PC-3 (cell line): ENCODE measurements at regions not wholly inside any gene's neighbourhood (a gene's known extent, or its start where the extent isn't known, plus 50 kb on each side); places are given as distances from the start of the nearest gene placed in this dataset.

Source experiments
- ATAC-seq: fragments of 200-7000 bp; cut with Tn5 transposase; 2 replicates; pipeline ENCODE4 v1.9.1; 2020; ENCODE audit warnings: mild to moderate bottlenecking, moderate library complexity
- BruUV-seq: library from RNA; stranded (reverse); fragments of 400-500 nt; replicated peaks from 2 replicates; lab custom pipeline; 2021; lab: Mats Ljungman, UMichigan
- CTCF ChIA-PET: fragments of 300-600 bp; sonication (Branson Sonifier 250); formaldehyde crosslinking; loops from one replicate; lab custom pipeline; 2022; ENCODE audit warnings: antibody characterized with exemption; lab: Charles Lee
- POLR2A ChIA-PET: fragments of 300-600 bp; sonication (Branson Sonifier 250); formaldehyde crosslinking; loops from one replicate; lab custom pipeline; 2022; ENCODE audit warnings: antibody characterized with exemption; ENCODE audit not compliant: unreplicated experiment; lab: Charles Lee
- DNase-seq: peaks from one replicate; pipeline ENCODE4 v3.0.0-alpha.2; 2015
- H2AFZ ChIP-seq: fragments of 300-600 bp; sonication (generic); 2 replicates; pipeline ENCODE4 v1.6.0; 2016; ENCODE audit warnings: antibody characterized with exemption, low read length
- H3F3A ChIP-seq: fragments of 300-600 bp; sonication (generic); one replicate; pipeline ENCODE4 v1.6.0; 2017; ENCODE audit warnings: antibody characterized with exemption, low read length, control low read depth, mild to moderate bottlenecking; ENCODE audit not compliant: unreplicated experiment
- H3K27ac ChIP-seq: fragments of 300-600 bp; sonication (generic); 2 replicates; pipeline ENCODE4 v1.5.1; 2016; ENCODE audit warnings: mild to moderate bottlenecking, low read length
- H3K27me3 ChIP-seq: fragments of 300-600 bp; sonication (generic); 2 replicates; pipeline ENCODE4 v1.6.1; 2016; ENCODE audit warnings: low read length, mixed read lengths
- H3K36me3 ChIP-seq: fragments of 300-600 bp; sonication (generic); 2 replicates; pipeline ENCODE4 v1.6.1; 2016; ENCODE audit warnings: low read depth, mixed run types, low read length, mixed read lengths
- H3K4me1 ChIP-seq: fragments of 300-600 bp; sonication (generic); 2 replicates; pipeline ENCODE4 v1.5.1; 2016; ENCODE audit warnings: low read length; ENCODE audit not compliant: insufficient read depth
- H3K4me2 ChIP-seq: fragments of 300-600 bp; sonication (generic); 2 replicates; pipeline ENCODE4 v1.6.0; 2016; ENCODE audit warnings: low read length
- H3K4me3 ChIP-seq: fragments of 300-600 bp; sonication (generic); 2 replicates; pipeline ENCODE4 v1.5.1; 2016; ENCODE audit warnings: mild to moderate bottlenecking, low read length, mixed read lengths
- H3K79me2 ChIP-seq: fragments of 300-600 bp; sonication (generic); 2 replicates; pipeline ENCODE4 v1.6.1; 2017; ENCODE audit warnings: low read length, mixed read lengths
- H3K9ac ChIP-seq: fragments of 300-600 bp; sonication (generic); 2 replicates; pipeline ENCODE4 v1.6.0; 2016; ENCODE audit warnings: mild to moderate bottlenecking, low read length
- H3K9me2 ChIP-seq: fragments of 300-600 bp; sonication (generic); replicated peaks from 2 replicates; pipeline ENCODE4 v1.6.1; 2016; ENCODE audit warnings: mixed run types, low read length, mixed read lengths
- H3K9me3 ChIP-seq: fragments of 300-600 bp; sonication (generic); 2 replicates; pipeline ENCODE4 v1.6.1; 2016; ENCODE audit warnings: low read length, mixed read lengths
- H4K20me1 ChIP-seq: fragments of 300-600 bp; sonication (generic); 2 replicates; pipeline ENCODE4 v1.6.1; 2016; ENCODE audit warnings: low read length, mixed read lengths
- CTCF ChIP-seq: fragments of 300-600 bp; sonication (generic); conservative IDR thresholded peaks from 2 replicates; pipeline ENCODE4 v1.5.1; 2017; ENCODE audit warnings: antibody characterized with exemption, low read depth, mild to moderate bottlenecking, low read length
- EZH2 ChIP-seq: fragments of 300-600 bp; sonication (generic); IDR thresholded peaks from one replicate; pipeline ENCODE4 v1.6.1; 2017; ENCODE audit warnings: antibody characterized with exemption, mild to moderate bottlenecking, low read length; ENCODE audit not compliant: unreplicated experiment
- EZH2phosphoT487 ChIP-seq: fragments of 300-600 bp; sonication (generic); IDR thresholded peaks from 2 replicates; pipeline ENCODE4 v1.6.1; 2018; ENCODE audit warnings: mild to moderate bottlenecking, antibody characterized with exemption, low read length, borderline replicate concordance
- intact Hi-C: fragments of 100-400 bp; cut with micrococcal nuclease; formaldehyde crosslinking; loops from 2 replicates; pipeline ENCODE4 v1.9.0; 2023

GRCh38 chr1:119191325-119191724 lies 50.9 kb upstream of the WARS2 start:
- BruUV-seq: no TSS peak
- POLR2A ChIA-PET: no interaction called here

GRCh38 chr1:119204197-119204960 lies 63.9 kb upstream of the WARS2 start:
- DNase-seq (no peak), ATAC-seq (no peak)
- 0 out of 2 replicates have a peak, but pooled peaks cover 3% of the 10 kb centered on the region for H3K9me3 ChIP-seq
- H4K20me1 ChIP-seq: no peaks in the 10 kb centered on the region
- no TSS peak for BruUV-seq
- H3K27me3 ChIP-seq: no peaks in the 10 kb centered on the region
- CTCF ChIA-PET: no interaction called here
- H3K36me3 ChIP-seq: no peaks in the 10 kb centered on the region
- no peaks in the 10 kb centered on the region for H3F3A ChIP-seq
- no peak overlapping the region for H3K4me2 ChIP-seq
- H3K9me2 ChIP-seq: no peaks in the 10 kb centered on the region
- H3K9ac ChIP-seq: no peak overlapping the region
- H3K4me1 ChIP-seq: no peaks in the 10 kb centered on the region
- no peak overlapping the region for H3K27ac ChIP-seq
- intact Hi-C loops: no loop called here
- no peak overlapping the region for H3K4me3 ChIP-seq
- no peaks in the 10 kb centered on the region for H3K79me2 ChIP-seq
- POLR2A ChIA-PET: no interaction called here
- no peak for TF ChIP-seq CTCF
- no peak for TF ChIP-seq EZH2phosphoT487
- no peak for TF ChIP-seq EZH2
- no peak overlapping the region for H2AFZ ChIP-seq

More at GRCh38 chr1:119191325-119191724, 50.9 kb upstream of the WARS2 start:
- Histone ChIP-seq H4K20me1 (no peaks in the 10 kb centered on the region), H3K4me2 (no peak overlapping the region), H3K79me2 (no peaks in the 10 kb centered on the region), H2AFZ (no peak overlapping the region), H3K27me3 (no peaks in the 10 kb centered on the region), H3K4me1 (no peaks in the 10 kb centered on the region), H3K36me3 (no peaks in the 10 kb centered on the region), H3K9ac (no peak overlapping the region), H3K27ac (no peak overlapping the region), H3F3A (no peaks in the 10 kb centered on the region), H3K9me3 (no peaks in the 10 kb centered on the region), H3K4me3 (no peak overlapping the region), H3K9me2 (no peaks in the 10 kb centered on the region)
- intact Hi-C loops: no loop called here
- no peak for DNase-seq
- TF ChIP-seq CTCF (no peak), EZH2 (no peak), EZH2phosphoT487 (no peak)
- CTCF ChIA-PET: no interaction called here
- no peak for ATAC-seq

- H3K9ac ChIP-seq: no peak overlapping the region
- no peaks in the 10 kb centered on the region for H3K4me1 ChIP-seq
- no TSS peak for BruUV-seq
- no peak for DNase-seq
- H3K36me3 ChIP-seq: no peaks in the 10 kb centered on the region
- no peaks in the 10 kb centered on the region for H3K9me3 ChIP-seq
- H3F3A ChIP-seq: no peaks in the 10 kb centered on the region
- H3K79me2 ChIP-seq: no peaks in the 10 kb centered on the region
- intact Hi-C loops: no loop called here
- H3K27me3 ChIP-seq: no peaks in the 10 kb centered on the region
- H3K27ac ChIP-seq: no peak overlapping the region
- H3K9me2 ChIP-seq: no peaks in the 10 kb centered on the region
- no peak overlapping the region for H2AFZ ChIP-seq
- no peak for ATAC-seq
- H3K4me3 ChIP-seq: no peak overlapping the region
- no peaks in the 10 kb centered on the region for H4K20me1 ChIP-seq
- TF ChIP-seq CTCF (no peak), EZH2 (no peak), EZH2phosphoT487 (no peak)
- POLR2A ChIA-PET: no interaction called here
- H3K4me2 ChIP-seq: no peak overlapping the region
- CTCF ChIA-PET: no interaction called here
Measured at GRCh38 chr1:119204961-119205357, 64.5 kb upstream of the WARS2 start.
